Suprapubic skin (tissue), 4 donors: ENCODE measurements at regions not wholly inside any gene's neighbourhood (a gene's known extent, or its start where the extent isn't known, plus 50 kb on each side); places are given as distances from the start of the nearest gene placed in this dataset.
A peak's percentile ranks its signal among the peaks of the same experiment; 100 is the strongest.
"Not testable (repeated sequence)": the region's sequence is repeated elsewhere in the genome, so short reads cannot be mapped to it uniquely, and the experiment has no call there.

Source experiments
- DNase-seq, 2 donors: peaks; one replicate each; pipeline ENCODE4 v3.0.0-alpha.2; 2019; ENCODE audit warnings: low spot score in 2 of 2
- H3K27ac ChIP-seq: fragments of 200-600 bp; sonication (generic); one replicate; pipeline ENCODE4 v1.5.1; 2019
- H3K27me3 ChIP-seq: fragments of 200-600 bp; sonication (generic); one replicate; pipeline ENCODE4 v1.5.1; 2019
- H3K36me3 ChIP-seq: fragments of 200-600 bp; sonication (generic); one replicate; pipeline ENCODE4 v1.5.1; 2019
- H3K4me1 ChIP-seq: fragments of 200-600 bp; sonication (generic); one replicate; pipeline ENCODE4 v1.5.1; 2019
- H3K4me3 ChIP-seq: fragments of 200-600 bp; sonication (generic); one replicate; pipeline ENCODE4 v1.5.1; 2019; ENCODE audit warnings: mild to moderate bottlenecking
- H3K9me3 ChIP-seq: fragments of 200-600 bp; sonication (generic); one replicate; pipeline ENCODE4 v1.5.1; 2019
- WGBS: methylation state at CpG from one replicate; pipeline ENCODE4 v1.1.5; 2018; 5-methylcytosine and 5-hydroxymethylcytosine counted together

- H3K27me3 ChIP-seq, H3K27ac ChIP-seq, H3K36me3 ChIP-seq, H3K4me3 ChIP-seq, H3K9me3 ChIP-seq, H3K4me1 ChIP-seq: not testable (repeated sequence)
- WGBS = 90% methylated on average over 15 of the region's 54 CpGs
- peak in 1 of 2 donors; percentile 1 for DNase-seq
Observed at GRCh38 chr22:10526079-10526478, 5001.9 kb upstream of the OR11H1 start.

GRCh38 chr22:10531141-10531540 is 4996.9 kb upstream of the OR11H1 start:
- not testable (repeated sequence) for H3K27ac ChIP-seq, H3K36me3 ChIP-seq, DNase-seq, H3K27me3 ChIP-seq, H3K9me3 ChIP-seq, H3K4me3 ChIP-seq, H3K4me1 ChIP-seq
- WGBS = no CpG with 5 or more reads among the region's 4 CpGs

GRCh38 chr22:10572531-10572930 is 4955.5 kb upstream of the OR11H1 start:
- not testable (repeated sequence) for H3K27ac ChIP-seq, H3K27me3 ChIP-seq, H3K9me3 ChIP-seq, H3K36me3 ChIP-seq, H3K4me1 ChIP-seq, DNase-seq, H3K4me3 ChIP-seq
- 82% methylated on average over 7 of the region's 42 CpGs for WGBS

GRCh38 chr22:10601071-10601470 is 4926.9 kb upstream of the OR11H1 start:
- not testable (repeated sequence) for H3K9me3 ChIP-seq, H3K4me1 ChIP-seq, H3K36me3 ChIP-seq, DNase-seq, H3K27me3 ChIP-seq, H3K27ac ChIP-seq, H3K4me3 ChIP-seq
- WGBS = no CpG with 5 or more reads among the region's 2 CpGs

- WGBS = no CpG with 5 or more reads among the region's 15 CpGs
- H3K4me1 ChIP-seq, H3K27me3 ChIP-seq: not testable (repeated sequence)
Observed at GRCh38 chr22:10631961-10632360, 4896.0 kb upstream of the OR11H1 start.

GRCh38 chr22:10635341-10635740 is 4892.7 kb upstream of the OR11H1 start:
- not testable (repeated sequence) for H3K27me3 ChIP-seq, H3K27ac ChIP-seq, H3K4me1 ChIP-seq, H3K9me3 ChIP-seq, H3K4me3 ChIP-seq, DNase-seq, H3K36me3 ChIP-seq
- no CpG with 5 or more reads among the region's 3 CpGs for WGBS

More at GRCh38 chr22:10631961-10632360, 4896.0 kb upstream of the OR11H1 start:
- not testable (repeated sequence) for H3K9me3 ChIP-seq, DNase-seq, H3K27ac ChIP-seq, H3K4me3 ChIP-seq, H3K36me3 ChIP-seq

GRCh38 chr22:10662818-10663217 is 4865.2 kb upstream of the OR11H1 start:
- H3K27me3 ChIP-seq, H3K4me3 ChIP-seq, H3K4me1 ChIP-seq, H3K27ac ChIP-seq, H3K36me3 ChIP-seq, DNase-seq, H3K9me3 ChIP-seq: not testable (repeated sequence)
- 66% methylated on average over 13 of the region's 14 CpGs for WGBS

GRCh38 chr22:10673065-10673464 is 4854.9 kb upstream of the OR11H1 start:
- not testable (repeated sequence) for DNase-seq, H3K4me1 ChIP-seq, H3K4me3 ChIP-seq, H3K36me3 ChIP-seq, H3K27me3 ChIP-seq, H3K9me3 ChIP-seq, H3K27ac ChIP-seq
- WGBS = 40% methylated on average over 6 of the region's 6 CpGs

GRCh38 chr22:10678720-10679119 is 4849.3 kb upstream of the OR11H1 start:
- not testable (repeated sequence) for H3K27me3 ChIP-seq, H3K4me3 ChIP-seq, H3K9me3 ChIP-seq, DNase-seq, H3K27ac ChIP-seq, H3K4me1 ChIP-seq, H3K36me3 ChIP-seq
- 21% methylated on average over 3 of the region's 3 CpGs for WGBS

GRCh38 chr22:10685436-10685835 is 4842.6 kb upstream of the OR11H1 start:
- not testable (repeated sequence) for H3K9me3 ChIP-seq, H3K27me3 ChIP-seq, H3K27ac ChIP-seq, H3K36me3 ChIP-seq, DNase-seq, H3K4me1 ChIP-seq, H3K4me3 ChIP-seq
- no CpG with 5 or more reads among the region's 2 CpGs for WGBS

- DNase-seq, H3K36me3 ChIP-seq, H3K4me3 ChIP-seq, H3K9me3 ChIP-seq, H3K27me3 ChIP-seq, H3K4me1 ChIP-seq, H3K27ac ChIP-seq: not testable (repeated sequence)
- WGBS = 40% methylated on average over 4 of the region's 4 CpGs
Observed at GRCh38 chr22:10687256-10687655, 4840.7 kb upstream of the OR11H1 start.

GRCh38 chr22:10698836-10699235 is 4829.2 kb upstream of the OR11H1 start:
- H3K4me1 ChIP-seq, DNase-seq, H3K36me3 ChIP-seq, H3K27ac ChIP-seq, H3K27me3 ChIP-seq, H3K4me3 ChIP-seq, H3K9me3 ChIP-seq: not testable (repeated sequence)
- 78% methylated on average over 45 of the region's 45 CpGs for WGBS

- H3K4me1 ChIP-seq, H3K27me3 ChIP-seq, H3K4me3 ChIP-seq, DNase-seq, H3K36me3 ChIP-seq, H3K27ac ChIP-seq, H3K9me3 ChIP-seq: not testable (repeated sequence)
- WGBS = 75% methylated on average over 56 of the region's 80 CpGs
Observed at GRCh38 chr22:10699301-10700097, 4828.5 kb upstream of the OR11H1 start.

- not testable (repeated sequence) for DNase-seq, H3K27ac ChIP-seq, H3K4me1 ChIP-seq, H3K9me3 ChIP-seq, H3K4me3 ChIP-seq, H3K27me3 ChIP-seq, H3K36me3 ChIP-seq
- 61% methylated on average over 3 of the region's 3 CpGs for WGBS
Observed at GRCh38 chr22:10708175-10708574, 4819.8 kb upstream of the OR11H1 start.

- H3K4me1 ChIP-seq, H3K36me3 ChIP-seq, DNase-seq, H3K27ac ChIP-seq, H3K27me3 ChIP-seq, H3K4me3 ChIP-seq: not testable (repeated sequence)
- peaks cover 13% of the 10 kb centered on the region for H3K9me3 ChIP-seq
- 49% methylated on average over 4 of the region's 4 CpGs for WGBS
Observed at GRCh38 chr22:10710923-10711322, 4817.1 kb upstream of the OR11H1 start.
